ENCODE measurements at regions not wholly inside any gene's neighbourhood (a gene's known extent, or its start where the extent isn't known, plus 50 kb on each side); places are given as distances from the start of the nearest gene placed in this dataset.
"Not testable (repeated sequence)": the region's sequence is repeated elsewhere in the genome, so short reads cannot be mapped to it uniquely, and the experiment has no call there.

GRCh38 chr6:92271091-92271490 is 1148.3 kb downstream of the EPHA7 start:
- no peak overlapping the region for H3K9ac ChIP-seq (ENCODE audit: low read depth in 1 of 2, low read length in 2 of 2)
- H3K4me1 ChIP-seq (ENCODE audit: control insufficient read depth in 1 of 2, insufficient read depth in 2 of 2, low read length in 2 of 2): no peaks in the 10 kb centered on the region
- no peak overlapping the region for H3K27ac ChIP-seq (ENCODE audit: low read depth, low read length)
- H3K36me3 ChIP-seq (ENCODE audit: control insufficient read depth in 1 of 2, insufficient read depth in 2 of 2, low read length in 2 of 2): no peaks in the 10 kb centered on the region
- no peaks in the 10 kb centered on the region for H3K9me3 ChIP-seq (ENCODE audit: control insufficient read depth in 1 of 2, low read length in 2 of 2)
- H3K27me3 ChIP-seq (ENCODE audit: control insufficient read depth in 1 of 2, insufficient read depth in 2 of 2, low read length in 2 of 2): no peaks in the 10 kb centered on the region
- H3K4me3 ChIP-seq (ENCODE audit: low read depth in 1 of 2, low read length in 2 of 2): no peak overlapping the region

GRCh38 chr6:92270365-92270764 is 1149.0 kb downstream of the EPHA7 start:
- Histone ChIP-seq H3K4me3 (ENCODE audit: low read depth in 1 of 2, low read length in 2 of 2) (no peak overlapping the region), H3K9me3 (ENCODE audit: control insufficient read depth in 1 of 2, low read length in 2 of 2) (no peaks in the 10 kb centered on the region)

GRCh38 chr6:92267335-92267734 is 1152.0 kb downstream of the EPHA7 start:
- H3K9ac ChIP-seq (ENCODE audit: low read depth in 1 of 2, low read length in 2 of 2): no peak overlapping the region
- H3K36me3 ChIP-seq (ENCODE audit: control insufficient read depth in 1 of 2, insufficient read depth in 2 of 2, low read length in 2 of 2): no peaks in the 10 kb centered on the region
- H3K4me3 ChIP-seq (ENCODE audit: low read depth in 1 of 2, low read length in 2 of 2): no peak overlapping the region
- H3K27me3 ChIP-seq (ENCODE audit: control insufficient read depth in 1 of 2, insufficient read depth in 2 of 2, low read length in 2 of 2): no peaks in the 10 kb centered on the region
- no peaks in the 10 kb centered on the region for H3K4me1 ChIP-seq (ENCODE audit: control insufficient read depth in 1 of 2, insufficient read depth in 2 of 2, low read length in 2 of 2)
- H3K27ac ChIP-seq (ENCODE audit: low read depth, low read length): no peak overlapping the region
- H3K9me3 ChIP-seq (ENCODE audit: control insufficient read depth in 1 of 2, low read length in 2 of 2): no peaks in the 10 kb centered on the region

More at GRCh38 chr6:92270365-92270764, 1149.0 kb downstream of the EPHA7 start:
- Histone ChIP-seq H3K36me3 (ENCODE audit: control insufficient read depth in 1 of 2, insufficient read depth in 2 of 2, low read length in 2 of 2) (no peaks in the 10 kb centered on the region), H3K4me1 (ENCODE audit: control insufficient read depth in 1 of 2, insufficient read depth in 2 of 2, low read length in 2 of 2) (no peaks in the 10 kb centered on the region), H3K27ac (ENCODE audit: low read depth, low read length) (no peak overlapping the region), H3K9ac (ENCODE audit: low read depth in 1 of 2, low read length in 2 of 2) (no peak overlapping the region), H3K27me3 (ENCODE audit: control insufficient read depth in 1 of 2, insufficient read depth in 2 of 2, low read length in 2 of 2) (no peaks in the 10 kb centered on the region)

GRCh38 chr6:92263864-92264263 is 1155.5 kb downstream of the EPHA7 start:
- Histone ChIP-seq H3K4me3 (ENCODE audit: low read depth in 1 of 2, low read length in 2 of 2) (no peak overlapping the region), H3K27ac (ENCODE audit: low read depth, low read length) (no peak overlapping the region), H3K36me3 (ENCODE audit: control insufficient read depth in 1 of 2, insufficient read depth in 2 of 2, low read length in 2 of 2) (no peaks in the 10 kb centered on the region)

GRCh38 chr6:92259171-92259570 is 1160.2 kb downstream of the EPHA7 start:
- no peaks in the 10 kb centered on the region for H3K4me1 ChIP-seq (ENCODE audit: control insufficient read depth in 1 of 2, insufficient read depth in 2 of 2, low read length in 2 of 2)

More at GRCh38 chr6:92263864-92264263, 1155.5 kb downstream of the EPHA7 start:
- Histone ChIP-seq H3K4me1 (ENCODE audit: control insufficient read depth in 1 of 2, insufficient read depth in 2 of 2, low read length in 2 of 2) (no peaks in the 10 kb centered on the region), H3K27me3 (ENCODE audit: control insufficient read depth in 1 of 2, insufficient read depth in 2 of 2, low read length in 2 of 2) (no peaks in the 10 kb centered on the region), H3K9ac (ENCODE audit: low read depth in 1 of 2, low read length in 2 of 2) (no peak overlapping the region), H3K9me3 (ENCODE audit: control insufficient read depth in 1 of 2, low read length in 2 of 2) (no peaks in the 10 kb centered on the region)

GRCh38 chr6:92243315-92243714 is 1176.0 kb downstream of the EPHA7 start:
- Histone ChIP-seq H3K4me3 (ENCODE audit: low read depth in 1 of 2, low read length in 2 of 2) (no peak overlapping the region), H3K9ac (ENCODE audit: low read depth in 1 of 2, low read length in 2 of 2) (no peak overlapping the region), H3K9me3 (ENCODE audit: control insufficient read depth in 1 of 2, low read length in 2 of 2) (no peaks in the 10 kb centered on the region), H3K4me1 (ENCODE audit: control insufficient read depth in 1 of 2, insufficient read depth in 2 of 2, low read length in 2 of 2) (no peaks in the 10 kb centered on the region), H3K27me3 (ENCODE audit: control insufficient read depth in 1 of 2, insufficient read depth in 2 of 2, low read length in 2 of 2) (no peaks in the 10 kb centered on the region), H3K36me3 (ENCODE audit: control insufficient read depth in 1 of 2, insufficient read depth in 2 of 2, low read length in 2 of 2) (no peaks in the 10 kb centered on the region), H3K27ac (ENCODE audit: low read depth, low read length) (no peak overlapping the region)

More at GRCh38 chr6:92259171-92259570, 1160.2 kb downstream of the EPHA7 start:
- H3K9me3 ChIP-seq (ENCODE audit: control insufficient read depth in 1 of 2, low read length in 2 of 2): no peaks in the 10 kb centered on the region
- no peaks in the 10 kb centered on the region for H3K36me3 ChIP-seq (ENCODE audit: control insufficient read depth in 1 of 2, insufficient read depth in 2 of 2, low read length in 2 of 2)
- no peak overlapping the region for H3K9ac ChIP-seq (ENCODE audit: low read depth in 1 of 2, low read length in 2 of 2)
- H3K4me3 ChIP-seq (ENCODE audit: low read depth in 1 of 2, low read length in 2 of 2): no peak overlapping the region
- H3K27me3 ChIP-seq (ENCODE audit: control insufficient read depth in 1 of 2, insufficient read depth in 2 of 2, low read length in 2 of 2): no peaks in the 10 kb centered on the region
- H3K27ac ChIP-seq (ENCODE audit: low read depth, low read length): no peak overlapping the region

GRCh38 chr6:92231171-92231701 is 1188.1 kb downstream of the EPHA7 start:
- Histone ChIP-seq H3K27ac (ENCODE audit: low read depth, low read length) (no peak overlapping the region), H3K9ac (ENCODE audit: low read depth in 1 of 2, low read length in 2 of 2) (no peak overlapping the region), H3K4me3 (ENCODE audit: low read depth in 1 of 2, low read length in 2 of 2) (no peak overlapping the region), H3K9me3 (ENCODE audit: control insufficient read depth in 1 of 2, low read length in 2 of 2) (no peaks in the 10 kb centered on the region), H3K27me3 (ENCODE audit: control insufficient read depth in 1 of 2, insufficient read depth in 2 of 2, low read length in 2 of 2) (no peaks in the 10 kb centered on the region), H3K4me1 (ENCODE audit: control insufficient read depth in 1 of 2, insufficient read depth in 2 of 2, low read length in 2 of 2) (no peaks in the 10 kb centered on the region), H3K36me3 (ENCODE audit: control insufficient read depth in 1 of 2, insufficient read depth in 2 of 2, low read length in 2 of 2) (no peaks in the 10 kb centered on the region)

GRCh38 chr6:92219987-92220386 is 1199.4 kb downstream of the EPHA7 start:
- H3K4me1 ChIP-seq (ENCODE audit: control insufficient read depth in 1 of 2, insufficient read depth in 2 of 2, low read length in 2 of 2); H3K9ac ChIP-seq (ENCODE audit: low read depth in 1 of 2, low read length in 2 of 2); H3K4me3 ChIP-seq (ENCODE audit: low read depth in 1 of 2, low read length in 2 of 2); H3K36me3 ChIP-seq (ENCODE audit: control insufficient read depth in 1 of 2, insufficient read depth in 2 of 2, low read length in 2 of 2); H3K27ac ChIP-seq (ENCODE audit: low read depth, low read length); H3K9me3 ChIP-seq (ENCODE audit: control insufficient read depth in 1 of 2, low read length in 2 of 2); H3K27me3 ChIP-seq (ENCODE audit: control insufficient read depth in 1 of 2, insufficient read depth in 2 of 2, low read length in 2 of 2): not testable (repeated sequence)

- no peaks in the 10 kb centered on the region for H3K9me3 ChIP-seq (ENCODE audit: control insufficient read depth in 1 of 2, low read length in 2 of 2)
- H3K4me3 ChIP-seq (ENCODE audit: low read depth in 1 of 2, low read length in 2 of 2): no peak overlapping the region
- H3K4me1 ChIP-seq (ENCODE audit: control insufficient read depth in 1 of 2, insufficient read depth in 2 of 2, low read length in 2 of 2): no peaks in the 10 kb centered on the region
- no peaks in the 10 kb centered on the region for H3K27me3 ChIP-seq (ENCODE audit: control insufficient read depth in 1 of 2, insufficient read depth in 2 of 2, low read length in 2 of 2)
- H3K9ac ChIP-seq (ENCODE audit: low read depth in 1 of 2, low read length in 2 of 2): no peak overlapping the region
- no peak overlapping the region for H3K27ac ChIP-seq (ENCODE audit: low read depth, low read length)
- H3K36me3 ChIP-seq (ENCODE audit: control insufficient read depth in 1 of 2, insufficient read depth in 2 of 2, low read length in 2 of 2): no peaks in the 10 kb centered on the region
These were observed 1202.6 kb downstream of the EPHA7 start for GRCh38 chr6:92216717-92217116.

GRCh38 chr6:92201618-92202017 is 1217.7 kb downstream of the EPHA7 start:
- H3K27ac ChIP-seq (ENCODE audit: low read depth, low read length): no peak overlapping the region
- no peaks in the 10 kb centered on the region for H3K27me3 ChIP-seq (ENCODE audit: control insufficient read depth in 1 of 2, insufficient read depth in 2 of 2, low read length in 2 of 2)
- H3K9me3 ChIP-seq (ENCODE audit: control insufficient read depth in 1 of 2, low read length in 2 of 2): no peaks in the 10 kb centered on the region
- H3K4me1 ChIP-seq (ENCODE audit: control insufficient read depth in 1 of 2, insufficient read depth in 2 of 2, low read length in 2 of 2): no peaks in the 10 kb centered on the region
- no peak overlapping the region for H3K9ac ChIP-seq (ENCODE audit: low read depth in 1 of 2, low read length in 2 of 2)
- no peak overlapping the region for H3K4me3 ChIP-seq (ENCODE audit: low read depth in 1 of 2, low read length in 2 of 2)
- no peaks in the 10 kb centered on the region for H3K36me3 ChIP-seq (ENCODE audit: control insufficient read depth in 1 of 2, insufficient read depth in 2 of 2, low read length in 2 of 2)

GRCh38 chr6:92196325-92196724 is 1223.0 kb downstream of the EPHA7 start:
- Histone ChIP-seq H3K9me3 (ENCODE audit: control insufficient read depth in 1 of 2, low read length in 2 of 2) (no peaks in the 10 kb centered on the region), H3K9ac (ENCODE audit: low read depth in 1 of 2, low read length in 2 of 2) (no peak overlapping the region), H3K27me3 (ENCODE audit: control insufficient read depth in 1 of 2, insufficient read depth in 2 of 2, low read length in 2 of 2) (no peaks in the 10 kb centered on the region), H3K36me3 (ENCODE audit: control insufficient read depth in 1 of 2, insufficient read depth in 2 of 2, low read length in 2 of 2) (no peaks in the 10 kb centered on the region), H3K4me1 (ENCODE audit: control insufficient read depth in 1 of 2, insufficient read depth in 2 of 2, low read length in 2 of 2) (no peaks in the 10 kb centered on the region), H3K4me3 (ENCODE audit: low read depth in 1 of 2, low read length in 2 of 2) (no peak overlapping the region), H3K27ac (ENCODE audit: low read depth, low read length) (no peak overlapping the region)
